RWPE2 (cell line): ENCODE measurements at regions not wholly inside any gene's neighbourhood (a gene's known extent, or its start where the extent isn't known, plus 50 kb on each side); places are given as distances from the start of the nearest gene placed in this dataset.

Experiments used
- ATAC-seq: fragments of 200-7000 bp; cut with Tn5 transposase; 3 replicates; pipeline ENCODE4 v1.9.1; 2021; ENCODE audit warnings: low read depth
- DNase-seq: peaks from one replicate; pipeline ENCODE4 v3.0.0-alpha.2; 2020; ENCODE audit warnings: low spot score
- H3K27ac ChIP-seq: fragments of 450-650 bp; 2 replicates; pipeline ENCODE4 v1.5.1; 2017; ENCODE audit warnings: mild to moderate bottlenecking; ENCODE audit not compliant: poor library complexity, severe bottlenecking
- H3K27me3 ChIP-seq: fragments of 250-450 bp; sonication (Bioruptor Pico); 2 replicates; pipeline ENCODE4 v1.5.1; 2021; ENCODE audit warnings: mild to moderate bottlenecking, moderate library complexity; ENCODE audit not compliant: insufficient read depth, poor library complexity, severe bottlenecking
- H3K36me3 ChIP-seq: fragments of 250-450 bp; sonication (Bioruptor Pico); 2 replicates; pipeline ENCODE4 v1.5.1; 2020; ENCODE audit warnings: low read depth, mild to moderate bottlenecking, moderate library complexity
- H3K4me1 ChIP-seq: fragments of 250-450 bp; sonication (Bioruptor Pico); 2 replicates; pipeline ENCODE4 v1.5.1; 2021; ENCODE audit warnings: mild to moderate bottlenecking, moderate library complexity; ENCODE audit not compliant: insufficient read depth, poor library complexity, severe bottlenecking
- H3K4me3 ChIP-seq: fragments of 250-450 bp; sonication (Bioruptor Pico); 2 replicates; pipeline ENCODE4 v1.5.1; 2021; ENCODE audit warnings: mild to moderate bottlenecking, moderate library complexity; ENCODE audit not compliant: severe bottlenecking
- H3K9me3 ChIP-seq: fragments of 250-450 bp; sonication (Bioruptor Pico); 2 replicates; pipeline ENCODE4 v1.5.1; 2021; ENCODE audit warnings: mild to moderate bottlenecking, moderate library complexity; ENCODE audit not compliant: severe bottlenecking
- CTCF ChIP-seq: fragments of 450-650 bp; IDR thresholded peaks from one replicate; pipeline ENCODE4 v1.5.1; 2017; ENCODE audit warnings: mild to moderate bottlenecking, moderate library complexity; ENCODE audit not compliant: poor library complexity, severe bottlenecking

GRCh38 chr11:15609445-15609844, 494.7 kb downstream of the INSC start:
- no peaks in the 10 kb centered on the region for H3K27me3 ChIP-seq
- DNase-seq = no peak
- H3K36me3 ChIP-seq = no peaks in the 10 kb centered on the region
- H3K4me3 ChIP-seq = no peak overlapping the region
- H3K4me1 ChIP-seq = no peaks in the 10 kb centered on the region
- no peak for TF ChIP-seq CTCF
- ATAC-seq = no peak
- H3K27ac ChIP-seq = no peak overlapping the region
- H3K9me3 ChIP-seq = no peaks in the 10 kb centered on the region

GRCh38 chr11:15610881-15611280, 496.2 kb downstream of the INSC start:
- no peak for ATAC-seq
- no peak for TF ChIP-seq CTCF
- H3K4me1 ChIP-seq = no peaks in the 10 kb centered on the region
- no peak overlapping the region for H3K27ac ChIP-seq
- no peak overlapping the region for H3K4me3 ChIP-seq
- no peaks in the 10 kb centered on the region for H3K36me3 ChIP-seq
- H3K9me3 ChIP-seq = no peaks in the 10 kb centered on the region
- H3K27me3 ChIP-seq = no peaks in the 10 kb centered on the region
- no peak for DNase-seq

- no peak overlapping the region for H3K4me3 ChIP-seq
- H3K27me3 ChIP-seq = no peaks in the 10 kb centered on the region
- H3K27ac ChIP-seq = no peak overlapping the region
- H3K4me1 ChIP-seq = no peaks in the 10 kb centered on the region
- no peaks in the 10 kb centered on the region for H3K9me3 ChIP-seq
- no peaks in the 10 kb centered on the region for H3K36me3 ChIP-seq
- ATAC-seq (no peak), DNase-seq (no peak)
- TF ChIP-seq CTCF = no peak
Measured at GRCh38 chr11:15613251-15613650, 498.5 kb downstream of the INSC start.

- no peaks in the 10 kb centered on the region for H3K36me3 ChIP-seq
- H3K9me3 ChIP-seq = no peaks in the 10 kb centered on the region
- no peaks in the 10 kb centered on the region for H3K27me3 ChIP-seq
- H3K4me3 ChIP-seq = no peak overlapping the region
- no peak for TF ChIP-seq CTCF
- DNase-seq (no peak), ATAC-seq (no peak)
- H3K27ac ChIP-seq = no peak overlapping the region
- no peaks in the 10 kb centered on the region for H3K4me1 ChIP-seq
Measured at GRCh38 chr11:15613789-15614188, 499.1 kb downstream of the INSC start.

GRCh38 chr11:15615398-15616096, 500.8 kb downstream of the INSC start:
- TF ChIP-seq CTCF = no peak
- Histone ChIP-seq H3K36me3 (no peaks in the 10 kb centered on the region), H3K27me3 (no peaks in the 10 kb centered on the region), H3K9me3 (no peaks in the 10 kb centered on the region), H3K4me1 (no peaks in the 10 kb centered on the region), H3K27ac (no peak overlapping the region), H3K4me3 (no peak overlapping the region)
- ATAC-seq (no peak), DNase-seq (no peak)
